ENCODE measurements at regions not wholly inside any gene's neighbourhood (a gene's known extent, or its start where the extent isn't known, plus 50 kb on each side); places are given as distances from the start of the nearest gene placed in this dataset.

GRCh38 chr16:66070140-66070917 is 296.2 kb upstream of the CDH5 start:
- TF ChIP-seq, protein P1, sequence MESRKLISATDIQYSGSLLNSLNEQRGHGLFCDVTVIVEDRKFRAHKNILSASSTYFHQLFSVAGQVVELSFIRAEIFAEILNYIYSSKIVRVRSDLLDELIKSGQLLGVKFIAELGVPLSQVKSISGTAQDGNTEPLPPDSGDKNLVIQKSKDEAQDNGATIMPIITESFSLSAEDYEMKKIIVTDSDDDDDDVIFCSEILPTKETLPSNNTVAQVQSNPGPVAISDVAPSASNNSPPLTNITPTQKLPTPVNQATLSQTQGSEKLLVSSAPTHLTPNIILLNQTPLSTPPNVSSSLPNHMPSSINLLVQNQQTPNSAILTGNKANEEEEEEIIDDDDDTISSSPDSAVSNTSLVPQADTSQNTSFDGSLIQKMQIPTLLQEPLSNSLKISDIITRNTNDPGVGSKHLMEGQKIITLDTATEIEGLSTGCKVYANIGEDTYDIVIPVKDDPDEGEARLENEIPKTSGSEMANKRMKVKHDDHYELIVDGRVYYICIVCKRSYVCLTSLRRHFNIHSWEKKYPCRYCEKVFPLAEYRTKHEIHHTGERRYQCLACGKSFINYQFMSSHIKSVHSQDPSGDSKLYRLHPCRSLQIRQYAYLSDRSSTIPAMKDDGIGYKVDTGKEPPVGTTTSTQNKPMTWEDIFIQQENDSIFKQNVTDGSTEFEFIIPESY (IDR thresholded peaks at IDR 0.05; ENCODE audit: extremely low read depth, insufficient replicate concordance, low read length) = no peak
- TF ChIP-seq, protein P2, sequence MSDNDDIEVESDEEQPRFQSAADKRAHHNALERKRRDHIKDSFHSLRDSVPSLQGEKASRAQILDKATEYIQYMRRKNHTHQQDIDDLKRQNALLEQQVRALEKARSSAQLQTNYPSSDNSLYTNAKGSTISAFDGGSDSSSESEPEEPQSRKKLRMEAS (IDR thresholded peaks at IDR 0.05) = no peak
- TF ChIP-seq EZH2phosphoT487 (IDR thresholded peaks at IDR 0.05; ENCODE audit: borderline replicate concordance) (no peak), SIN3A (IDR thresholded peaks at IDR 0.05; ENCODE audit: low read depth) (no peak), SP1 (IDR thresholded peaks at IDR 0.05; ENCODE audit: low read depth) (no peak), POLR2A (IDR thresholded peaks at IDR 0.05; ENCODE audit: borderline replicate concordance, extremely low read depth, insufficient read depth, insufficient read length) (no peak), CBX3 (IDR thresholded peaks at IDR 0.05; ENCODE audit: low read depth) (no peak), POLR2AphosphoS5 (IDR thresholded peaks at IDR 0.05; ENCODE audit: low read depth, low read length) (no peak), FOSL1 (IDR thresholded peaks at IDR 0.05; ENCODE audit: low read depth) (no peak), REST (IDR thresholded peaks at IDR 0.05; ENCODE audit: low read depth) (no peak), ZNF274 (IDR thresholded peaks at IDR 0.05; ENCODE audit: low read depth, low read length) (no peak), EZH2 (IDR thresholded peaks at IDR 0.05) (no peak)
- TF ChIP-seq, protein P3, sequence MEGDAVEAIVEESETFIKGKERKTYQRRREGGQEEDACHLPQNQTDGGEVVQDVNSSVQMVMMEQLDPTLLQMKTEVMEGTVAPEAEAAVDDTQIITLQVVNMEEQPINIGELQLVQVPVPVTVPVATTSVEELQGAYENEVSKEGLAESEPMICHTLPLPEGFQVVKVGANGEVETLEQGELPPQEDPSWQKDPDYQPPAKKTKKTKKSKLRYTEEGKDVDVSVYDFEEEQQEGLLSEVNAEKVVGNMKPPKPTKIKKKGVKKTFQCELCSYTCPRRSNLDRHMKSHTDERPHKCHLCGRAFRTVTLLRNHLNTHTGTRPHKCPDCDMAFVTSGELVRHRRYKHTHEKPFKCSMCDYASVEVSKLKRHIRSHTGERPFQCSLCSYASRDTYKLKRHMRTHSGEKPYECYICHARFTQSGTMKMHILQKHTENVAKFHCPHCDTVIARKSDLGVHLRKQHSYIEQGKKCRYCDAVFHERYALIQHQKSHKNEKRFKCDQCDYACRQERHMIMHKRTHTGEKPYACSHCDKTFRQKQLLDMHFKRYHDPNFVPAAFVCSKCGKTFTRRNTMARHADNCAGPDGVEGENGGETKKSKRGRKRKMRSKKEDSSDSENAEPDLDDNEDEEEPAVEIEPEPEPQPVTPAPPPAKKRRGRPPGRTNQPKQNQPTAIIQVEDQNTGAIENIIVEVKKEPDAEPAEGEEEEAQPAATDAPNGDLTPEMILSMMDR (IDR thresholded peaks at IDR 0.05 in 2 of 3, conservative IDR thresholded peaks at IDR 0.05 in 1 of 3; ENCODE audit: borderline replicate concordance in 1 of 3, insufficient read depth in 1 of 3, low read depth in 2 of 3, low read length in 2 of 3) = no peak
